SH-SY5Y (cell line): ENCODE measurements at regions not wholly inside any gene's neighbourhood (a gene's known extent, or its start where the extent isn't known, plus 50 kb on each side); places are given as distances from the start of the nearest gene placed in this dataset.

Source experiments
- GATA2 ChIP-seq: IDR thresholded peaks from 2 replicates; pipeline ENCODE4 v1.6.1; 2011; ENCODE audit warnings: mild to moderate bottlenecking, low read depth, low read length
- GATA3 ChIP-seq: IDR thresholded peaks from 2 replicates; pipeline ENCODE4 v1.6.1; 2011; ENCODE audit warnings: low read depth, mild to moderate bottlenecking, low read length, moderate library complexity

GRCh38 chr16:35102780-35103403, 1643.5 kb downstream of the TP53TG3F start:
- TF ChIP-seq GATA2 (no peak), GATA3 (no peak)

- TF ChIP-seq GATA2: no peak
These were observed 1672.0 kb downstream of the TP53TG3F start for GRCh38 chr16:35131429-35131828.

GRCh38 chr16:35134471-35134870, 1675.1 kb downstream of the TP53TG3F start:
- TF ChIP-seq GATA3 (no peak), GATA2 (no peak)

- TF ChIP-seq GATA3 (no peak), GATA2 (no peak)
These were observed 1681.0 kb downstream of the TP53TG3F start for GRCh38 chr16:35140293-35140986.

GRCh38 chr16:35141303-35141702, 1681.9 kb downstream of the TP53TG3F start:
- TF ChIP-seq GATA3: no peak

GRCh38 chr16:35142147-35142808, 1682.9 kb downstream of the TP53TG3F start:
- TF ChIP-seq GATA3: no peak
- no peak for TF ChIP-seq GATA2

GRCh38 chr16:35142809-35143192, 1683.4 kb downstream of the TP53TG3F start:
- TF ChIP-seq GATA2 (no peak), GATA3 (no peak)

- no peak for TF ChIP-seq GATA2
These were observed 1685.0 kb downstream of the TP53TG3F start for GRCh38 chr16:35144212-35144932.

GRCh38 chr16:35146031-35146710, 1686.8 kb downstream of the TP53TG3F start:
- TF ChIP-seq GATA3: no peak
- no peak for TF ChIP-seq GATA2

GRCh38 chr16:35146723-35147458, 1687.5 kb downstream of the TP53TG3F start:
- TF ChIP-seq GATA2 (no peak), GATA3 (no peak)

- TF ChIP-seq GATA3 (no peak), GATA2 (no peak)
These were observed 1688.4 kb downstream of the TP53TG3F start for GRCh38 chr16:35147556-35148504.

- TF ChIP-seq GATA3: no peak
- no peak for TF ChIP-seq GATA2
These were observed 1689.3 kb downstream of the TP53TG3F start for GRCh38 chr16:35148748-35149147.
